GM12892 (cell line): ENCODE measurements at regions not wholly inside any gene's neighbourhood (a gene's known extent, or its start where the extent isn't known, plus 50 kb on each side); places are given as distances from the start of the nearest gene placed in this dataset.

Source experiments
- DNase-seq: peaks from one replicate; pipeline ENCODE4 v3.0.0; 2011; ENCODE audit not compliant: insufficient read length
- FAIRE-seq: peaks from 2 replicates; lab custom pipeline; 2011; peaks lifted over from hg19 to GRCh38; lab: Jason Lieb, UNC
- POLR2A ChIP-seq: IDR thresholded peaks from 2 replicates; pipeline ENCODE4 v1.6.1; 2011; ENCODE audit warnings: low read depth, low read length, control low read depth
- POLR2AphosphoS5 ChIP-seq: IDR thresholded peaks from 2 replicates; pipeline ENCODE4 v1.6.1; 2011; ENCODE audit warnings: low read depth, low read length, control low read depth
- TAF1 ChIP-seq: IDR thresholded peaks from 2 replicates; pipeline ENCODE4 v1.6.1; 2011; ENCODE audit warnings: low read depth, mild to moderate bottlenecking, control low read depth, low read length, borderline replicate concordance

DNA sequence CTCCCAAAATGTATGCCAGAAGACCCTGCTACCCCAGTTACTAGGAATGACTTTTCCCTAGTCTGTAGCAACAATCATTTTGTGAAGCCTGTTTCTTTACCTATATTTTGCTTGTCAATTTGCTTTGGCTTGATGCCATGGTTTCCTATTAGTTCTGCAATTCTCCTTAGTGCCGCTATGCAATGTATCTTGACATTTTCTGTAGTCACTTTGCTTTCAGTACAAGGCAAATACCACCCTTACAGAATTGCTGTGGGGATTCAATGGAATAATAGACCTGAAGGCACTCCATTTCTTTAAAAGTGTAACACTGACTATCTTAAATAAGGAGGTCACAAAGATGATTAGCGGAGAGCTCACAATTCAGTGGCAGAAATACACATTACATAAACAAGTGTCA, 291.1 kb downstream of the NR2F1-AS1 start:
- FAIRE-seq = no peak
- DNase-seq = no peak
- TF ChIP-seq POLR2A (no peak), TAF1 (no peak), POLR2AphosphoS5 (no peak)

DNA sequence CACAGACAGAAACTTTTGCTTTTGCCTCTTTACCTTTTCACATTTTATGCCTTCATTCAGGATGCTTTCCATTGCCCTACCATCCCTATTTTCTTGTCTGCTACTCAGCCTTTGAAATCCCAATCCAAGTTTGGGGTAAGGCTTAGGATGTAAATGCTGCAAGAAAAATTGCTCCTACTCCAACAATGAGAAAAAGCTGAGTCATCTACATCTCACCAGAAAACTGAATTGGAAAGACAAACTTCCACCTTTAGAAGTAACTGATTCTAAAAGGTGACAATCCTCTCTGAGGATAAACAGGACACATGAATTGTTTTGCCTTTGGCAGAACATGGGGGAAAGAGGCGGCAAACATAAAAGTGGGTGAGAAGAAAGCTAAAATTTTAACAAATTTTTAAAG, 295.6 kb downstream of the NR2F1-AS1 start:
- FAIRE-seq (no peak), DNase-seq (no peak)
- TF ChIP-seq POLR2AphosphoS5 (no peak), TAF1 (no peak), POLR2A (no peak)

DNA sequence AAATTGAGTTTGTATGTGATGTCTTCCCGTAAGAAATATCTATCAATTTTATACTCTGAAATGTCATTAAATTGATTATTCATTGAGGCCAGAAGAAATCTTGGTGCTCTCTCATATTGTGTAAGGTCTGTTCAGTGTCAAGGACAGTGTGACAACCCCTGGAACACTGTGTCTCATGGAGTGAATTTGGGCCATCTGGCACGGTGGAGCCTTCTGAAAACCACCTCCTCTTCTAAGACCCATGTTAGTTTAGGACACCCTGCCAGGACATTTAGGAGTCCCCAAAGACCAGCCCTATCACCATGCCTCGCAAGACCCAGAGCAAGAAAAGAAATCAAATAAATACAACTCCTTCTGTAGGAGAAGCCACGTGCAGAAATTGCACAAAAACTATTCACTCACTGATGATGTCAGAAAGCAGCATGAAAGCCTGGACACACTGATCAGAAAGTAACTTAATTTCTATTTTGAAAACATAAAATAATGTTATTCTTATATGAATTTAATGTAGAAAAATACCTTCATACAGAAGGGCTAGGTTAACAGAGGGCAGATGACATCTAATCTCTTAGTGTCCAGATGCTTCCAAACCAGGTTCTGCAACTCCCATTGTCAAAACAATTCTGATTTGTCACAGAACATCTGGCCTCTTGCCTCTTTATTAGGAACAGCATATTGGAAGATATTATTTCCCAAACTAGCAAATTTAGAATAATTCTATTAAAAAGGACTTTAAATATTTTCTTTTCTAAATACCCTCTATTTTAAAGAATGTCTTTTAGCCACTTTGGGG, 298.8 kb downstream of the NR2F1-AS1 start:
- DNase-seq (no peak), FAIRE-seq (no peak)
- TF ChIP-seq POLR2A = no peak
- no peak for TF ChIP-seq TAF1
- no peak for TF ChIP-seq POLR2AphosphoS5

DNA sequence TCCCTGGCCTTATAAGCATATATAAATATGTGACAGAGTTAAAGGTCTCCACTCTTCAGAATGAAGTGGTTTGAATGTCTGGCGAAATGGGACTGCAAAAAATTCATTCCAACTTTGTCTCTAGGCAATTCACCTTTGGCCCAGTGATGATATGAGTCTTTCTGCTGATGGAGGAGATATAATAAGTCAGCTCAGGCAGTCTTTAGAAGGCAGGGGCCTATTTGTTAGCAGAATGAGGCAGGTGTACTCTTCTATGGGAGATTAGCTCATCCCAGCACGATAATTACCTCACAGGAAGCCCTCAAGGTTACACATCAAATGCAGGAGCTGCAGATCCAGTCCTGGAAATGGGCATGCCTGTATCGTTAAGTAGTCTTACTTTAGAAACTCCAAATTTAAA, 300.5 kb downstream of the NR2F1-AS1 start:
- DNase-seq (no peak), FAIRE-seq (no peak)
- TF ChIP-seq POLR2A = no peak

- TF ChIP-seq POLR2AphosphoS5 = no peak
- TF ChIP-seq TAF1 = no peak
- TF ChIP-seq POLR2A = no peak
- DNase-seq (no peak), FAIRE-seq (no peak)
These were observed 301.6 kb downstream of the NR2F1-AS1 start for GRCh38 chr5:93279296-93279963.

- DNase-seq (no peak), FAIRE-seq (no peak)
- TF ChIP-seq POLR2AphosphoS5 (no peak), POLR2A (no peak), TAF1 (no peak)
These were observed 302.1 kb downstream of the NR2F1-AS1 start for GRCh38 chr5:93278896-93279295.

DNA sequence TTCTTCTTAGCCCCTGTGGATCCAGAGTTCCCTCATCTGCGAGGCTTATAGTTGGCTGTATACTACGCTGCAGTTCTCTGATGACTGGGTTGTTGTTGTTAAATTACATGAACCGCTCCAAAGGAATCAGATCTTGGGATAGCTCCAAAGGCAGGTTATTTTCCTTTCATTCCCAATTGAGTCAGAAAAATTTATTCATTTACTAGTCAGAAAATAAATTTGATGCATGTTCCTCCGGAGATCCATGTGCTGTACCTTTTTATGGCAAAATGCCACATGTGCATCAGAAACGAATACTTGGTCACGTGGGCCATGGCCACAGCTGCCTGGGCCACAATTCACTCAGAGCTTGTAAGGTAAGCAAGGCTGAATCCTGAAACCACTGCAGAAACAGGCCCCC, 304.0 kb downstream of the NR2F1-AS1 start:
- TF ChIP-seq TAF1 = no peak
- no peak for FAIRE-seq
- no peak for DNase-seq

DNA sequence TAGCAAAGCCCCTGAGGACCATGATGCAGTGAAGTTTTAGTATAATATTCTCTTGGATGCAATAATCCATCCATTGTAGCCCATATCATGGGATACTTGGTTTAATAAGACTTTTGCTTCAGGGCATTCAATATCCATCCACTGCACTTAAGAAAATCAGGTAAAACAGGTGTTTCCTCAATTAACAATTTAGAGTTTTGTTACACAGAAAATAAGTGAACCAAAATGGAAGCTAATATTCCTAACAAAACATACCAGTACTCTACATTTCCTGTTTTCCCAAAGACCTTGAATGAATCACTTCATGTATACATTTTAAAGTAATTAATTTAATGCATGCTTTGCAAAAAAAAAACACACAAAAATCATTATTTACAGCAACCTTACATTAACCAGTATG, 305.6 kb downstream of the NR2F1-AS1 start:
- no peak for TF ChIP-seq POLR2AphosphoS5
- TF ChIP-seq POLR2A = no peak
- no peak for DNase-seq
- no peak for FAIRE-seq

- TF ChIP-seq POLR2A (no peak), POLR2AphosphoS5 (no peak), TAF1 (no peak)
- DNase-seq = no peak
- no peak for FAIRE-seq
These were observed 306.7 kb downstream of the NR2F1-AS1 start for GRCh38 chr5:93274291-93274690.

DNA sequence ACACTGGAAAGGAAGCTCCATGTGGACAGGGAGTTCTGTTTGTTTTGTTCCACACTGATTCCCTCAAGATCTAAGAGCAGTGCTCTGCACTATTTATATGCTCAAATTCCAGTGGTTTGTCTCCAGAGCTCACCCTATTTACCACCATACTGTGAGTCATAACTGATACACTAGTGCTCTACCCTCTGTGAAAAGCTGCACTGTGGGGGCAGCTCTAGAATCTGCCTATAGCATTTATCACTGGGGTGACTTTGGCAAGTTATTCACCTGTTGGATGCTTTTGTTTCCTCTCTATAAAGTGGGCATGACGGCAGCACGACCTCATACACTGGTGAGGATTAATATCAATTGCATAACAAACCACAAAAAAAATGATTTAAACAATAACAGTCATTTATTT, 307.8 kb downstream of the NR2F1-AS1 start:
- TF ChIP-seq TAF1 = no peak
- TF ChIP-seq POLR2A = no peak
- TF ChIP-seq POLR2AphosphoS5 = no peak
- no peak for FAIRE-seq
- DNase-seq = no peak

DNA sequence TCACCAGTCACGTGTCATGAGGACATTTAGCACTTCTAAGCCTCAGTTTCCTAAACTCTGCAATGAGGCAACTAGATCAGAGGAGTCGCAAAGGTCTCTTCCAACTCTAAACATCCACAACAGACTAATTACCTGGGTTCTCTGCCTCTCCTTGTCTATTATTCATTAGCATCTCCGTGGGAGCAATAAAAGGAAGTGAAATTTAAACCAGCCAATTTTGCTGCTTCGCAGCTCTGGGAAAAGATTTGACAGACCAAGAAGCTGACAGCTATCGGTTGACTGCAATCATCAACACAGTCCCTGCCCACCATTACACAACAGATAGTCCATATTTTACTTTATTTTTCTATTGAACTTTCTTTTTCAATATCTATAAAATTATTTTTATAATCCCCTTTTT, 308.9 kb downstream of the NR2F1-AS1 start:
- DNase-seq (no peak), FAIRE-seq (no peak)
- TF ChIP-seq TAF1 (no peak), POLR2A (no peak), POLR2AphosphoS5 (no peak)

DNA sequence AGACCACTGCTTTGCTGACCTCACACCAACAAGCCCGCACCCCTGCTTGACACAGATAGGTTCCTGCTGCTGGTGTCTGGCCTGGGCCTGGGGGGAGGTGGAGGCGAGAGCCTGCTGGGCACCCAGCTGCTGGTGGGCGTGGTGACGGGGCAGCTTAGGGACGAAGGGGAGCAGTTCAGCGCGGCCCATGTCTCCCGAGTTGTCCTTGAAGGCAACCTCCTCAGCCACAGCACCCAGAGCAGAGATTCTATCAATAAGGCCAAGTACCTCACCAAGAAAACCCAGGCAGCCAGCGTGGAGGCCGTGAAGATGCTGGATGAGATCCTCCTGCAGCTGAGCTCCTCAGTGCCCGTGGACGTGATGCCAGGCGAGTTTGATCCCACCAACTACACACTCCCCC, 313.3 kb downstream of the NR2F1-AS1 start:
- no peak for FAIRE-seq
- TF ChIP-seq POLR2AphosphoS5 (no peak), TAF1 (no peak), POLR2A (no peak)

DNA sequence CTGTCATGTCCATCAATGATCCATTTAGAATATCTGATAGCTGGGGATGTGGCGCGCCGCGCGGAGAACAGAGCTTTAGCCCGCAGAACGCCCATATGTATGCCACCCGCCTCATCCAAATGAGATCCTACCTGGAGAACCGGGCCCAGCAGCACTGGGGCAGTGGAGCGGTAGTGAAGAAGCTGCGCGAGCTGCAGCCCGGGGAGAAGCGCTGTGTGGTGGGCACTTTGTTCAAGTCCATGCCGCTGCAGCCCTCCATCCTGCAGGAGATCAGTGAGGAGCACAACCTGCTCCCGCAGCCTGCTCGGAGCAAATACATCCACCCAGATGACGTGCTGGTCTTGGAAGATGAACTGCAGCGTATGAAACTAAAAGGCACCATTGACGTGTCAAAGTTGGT, 313.7 kb downstream of the NR2F1-AS1 start:
- no peak for FAIRE-seq
- no peak for DNase-seq
- TF ChIP-seq TAF1 (no peak), POLR2A (no peak), POLR2AphosphoS5 (no peak)

More for the DNA sequence above, 313.3 kb downstream of the NR2F1-AS1 start:
- no peak for DNase-seq
